Sciatic nerve (tissue), 2 donors: ENCODE measurements at regions not wholly inside any gene's neighbourhood (a gene's known extent, or its start where the extent isn't known, plus 50 kb on each side); places are given as distances from the start of the nearest gene placed in this dataset.
"Not testable (repeated sequence)": the region's sequence is repeated elsewhere in the genome, so short reads cannot be mapped to it uniquely, and the experiment has no call there.

ENCODE experiments used
- ATAC-seq: fragments of 200-7000 bp; cut with Tn5 transposase; one replicate; pipeline ENCODE4 v1.9.1; 2020; ENCODE audit warnings: mild to moderate bottlenecking, moderate library complexity
- DNase-seq: peaks from one replicate; pipeline ENCODE4 v3.0.0-alpha.2; 2020; ENCODE audit warnings: low spot score
- intact Hi-C: fragments of 100-400 bp; cut with DNase I; formaldehyde crosslinking; loops from one replicate; pipeline ENCODE4 v1.14.2; 2022
- donor health status: DM: no; HTN: no; CAD: no.
- donor health status: DM: no; HTN: no; CAD: no.

DNA sequence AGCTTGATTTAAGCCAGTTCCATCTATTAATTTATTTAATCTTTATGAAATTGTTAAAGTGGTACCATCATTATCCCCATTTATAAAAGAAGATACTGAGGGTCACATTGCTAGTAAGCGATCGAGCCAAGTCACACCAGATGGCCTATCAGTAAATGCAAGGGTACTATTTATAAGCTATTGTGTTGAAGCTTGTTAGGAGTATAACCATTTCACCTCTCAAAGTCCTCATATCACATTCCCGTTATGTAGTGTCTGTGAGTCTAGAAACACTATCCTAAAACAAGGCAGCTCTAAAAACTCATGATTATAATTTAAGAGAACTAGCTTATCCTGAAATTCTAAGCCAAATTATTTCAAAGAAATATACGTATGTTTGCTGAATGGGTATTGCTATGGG lies 1161.8 kb downstream of the EFNA5 start:
- DNase-seq (no peak), ATAC-seq (no peak)
- intact Hi-C loops = no loop called here

DNA sequence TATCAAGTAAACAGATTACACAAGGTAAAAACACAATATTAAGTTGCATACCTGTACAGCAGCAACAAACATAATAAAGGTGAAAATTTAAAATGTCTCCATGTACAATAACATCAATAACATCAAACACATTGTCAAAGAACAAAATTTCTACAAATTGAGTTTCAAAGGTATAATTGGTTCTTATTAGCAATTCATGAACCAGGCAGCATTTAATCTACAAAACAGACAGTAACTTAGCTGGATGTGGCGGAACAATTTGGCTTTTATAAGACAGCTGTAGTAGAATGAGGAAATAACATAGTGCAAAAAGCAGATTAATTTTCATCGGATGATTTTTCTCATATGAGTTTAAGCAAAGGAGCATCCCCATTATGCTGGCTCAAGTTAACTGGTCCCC lies 1176.8 kb downstream of the EFNA5 start:
- ATAC-seq (no peak), DNase-seq (no peak)
- intact Hi-C loops = no loop called here

DNA sequence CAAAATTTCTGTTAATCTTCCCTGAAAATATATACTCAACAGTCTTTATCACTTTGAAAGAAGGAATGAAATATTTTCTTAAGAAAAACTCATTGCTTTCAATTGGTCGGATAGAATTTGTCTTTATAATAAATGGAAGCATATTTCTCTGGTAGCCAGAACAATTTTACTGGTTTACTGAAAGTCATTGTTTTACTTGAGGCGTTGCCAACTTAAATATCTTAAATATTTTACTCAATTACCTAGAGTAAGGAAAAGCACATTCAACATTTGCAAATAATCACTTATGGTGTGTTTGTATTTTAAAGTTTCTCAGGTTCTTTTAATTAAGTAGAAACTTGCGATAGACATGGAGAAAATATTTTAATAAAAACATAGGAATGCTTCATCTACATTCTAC lies 1181.7 kb downstream of the EFNA5 start:
- no peak for ATAC-seq
- DNase-seq = no peak
- intact Hi-C loops = no loop called here

DNA sequence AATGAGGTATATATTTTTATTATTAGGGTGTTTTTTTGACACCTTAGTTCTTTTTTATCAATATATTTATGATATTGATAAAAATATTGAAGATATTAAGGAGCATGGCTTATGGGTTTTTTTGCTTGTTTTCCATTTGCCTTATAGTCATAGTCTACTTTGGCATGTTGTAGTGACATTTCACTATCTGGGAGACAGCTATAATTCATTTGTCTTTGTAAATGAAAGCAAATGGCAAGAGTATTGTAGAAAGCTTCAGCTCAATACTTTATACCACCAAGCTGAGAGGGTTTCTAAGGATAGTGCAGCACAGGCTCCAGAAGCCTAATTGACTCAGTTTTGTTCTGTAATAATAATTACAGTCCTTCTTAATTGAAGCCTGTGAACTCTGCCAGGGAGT lies 1182.3 kb downstream of the EFNA5 start:
- no peak for DNase-seq
- intact Hi-C loops = no loop called here
- ATAC-seq = no peak

DNA sequence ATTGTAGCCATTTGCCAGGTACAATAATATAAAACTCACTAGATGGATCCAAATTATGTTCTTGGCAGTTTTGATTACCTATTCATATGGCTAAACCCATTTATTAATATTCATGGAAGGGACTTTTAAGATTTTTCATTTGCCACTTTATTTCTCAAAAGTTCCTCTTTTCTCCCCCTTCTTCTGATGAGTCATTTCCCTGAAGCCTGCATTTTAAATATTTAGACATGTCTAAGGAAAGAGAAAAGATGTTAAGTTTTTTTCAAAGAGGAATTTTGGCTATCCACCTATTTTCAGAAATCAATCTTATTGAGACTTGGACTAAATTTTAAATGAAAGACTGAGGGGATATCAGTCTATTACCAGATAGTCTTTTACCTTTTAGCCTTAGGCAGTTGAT lies 1189.4 kb downstream of the EFNA5 start:
- ATAC-seq = no peak
- intact Hi-C loops = no loop called here
- DNase-seq = no peak

DNA sequence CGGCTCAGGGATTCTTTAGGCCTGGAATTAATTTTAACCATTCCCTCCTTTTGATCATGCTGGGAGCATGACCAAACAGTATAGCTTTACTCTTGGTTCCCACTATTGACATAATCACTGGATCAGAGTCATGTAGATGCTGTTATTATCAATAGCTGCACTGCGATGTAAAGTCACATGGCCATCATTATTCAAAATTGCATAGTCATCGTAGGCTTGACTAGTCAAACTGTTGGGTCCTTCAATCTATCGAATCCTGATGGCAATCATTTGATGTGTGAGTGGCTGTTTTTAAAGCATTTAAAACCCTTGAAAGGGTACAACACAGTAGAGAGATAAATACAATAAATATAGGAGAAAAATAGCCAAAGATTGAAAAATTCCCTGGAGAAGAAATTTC lies 1194.1 kb downstream of the EFNA5 start:
- no peak for ATAC-seq
- no peak for DNase-seq
- intact Hi-C loops = no loop called here

DNA sequence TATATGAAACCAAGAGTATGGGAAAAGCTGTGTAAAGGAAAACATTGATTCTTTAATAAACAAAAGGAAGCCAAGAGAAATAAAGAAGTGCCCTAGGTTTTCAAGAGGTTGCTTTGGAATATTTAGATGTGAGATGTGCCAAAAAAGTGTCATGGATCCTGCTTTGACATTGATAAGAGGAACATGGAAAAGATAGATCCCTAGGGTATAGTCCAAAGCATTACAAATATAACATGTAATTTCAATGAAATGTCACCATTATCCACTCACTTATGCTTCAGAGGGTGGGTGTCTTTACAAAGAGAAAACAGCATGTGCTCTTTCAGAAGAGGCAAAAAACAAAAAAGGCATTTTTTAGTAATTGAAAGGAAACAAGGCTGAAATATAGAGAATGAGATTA lies 1196.7 kb downstream of the EFNA5 start:
- ATAC-seq = no peak
- intact Hi-C loops = no loop called here
- DNase-seq = no peak

DNA sequence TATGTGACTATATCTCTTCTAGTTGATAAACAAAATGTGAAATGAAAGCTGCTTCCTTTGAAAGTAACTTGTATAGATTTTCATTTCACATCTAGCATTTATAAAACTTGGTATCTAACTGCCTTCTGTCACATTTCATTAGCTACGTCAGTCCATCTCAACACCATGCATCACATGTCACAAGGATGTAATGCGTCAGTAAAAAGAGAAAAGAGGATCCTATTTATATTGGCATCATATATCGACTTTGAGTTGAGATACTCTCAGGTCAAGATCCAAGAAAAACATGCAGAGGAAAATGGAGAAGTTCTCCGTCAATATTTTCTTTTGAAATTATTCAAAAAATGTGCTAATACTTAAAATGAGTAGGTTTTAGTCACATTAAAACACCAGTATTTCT lies 1211.2 kb downstream of the EFNA5 start:
- DNase-seq = no peak
- no peak for ATAC-seq
- intact Hi-C loops = no loop called here

DNA sequence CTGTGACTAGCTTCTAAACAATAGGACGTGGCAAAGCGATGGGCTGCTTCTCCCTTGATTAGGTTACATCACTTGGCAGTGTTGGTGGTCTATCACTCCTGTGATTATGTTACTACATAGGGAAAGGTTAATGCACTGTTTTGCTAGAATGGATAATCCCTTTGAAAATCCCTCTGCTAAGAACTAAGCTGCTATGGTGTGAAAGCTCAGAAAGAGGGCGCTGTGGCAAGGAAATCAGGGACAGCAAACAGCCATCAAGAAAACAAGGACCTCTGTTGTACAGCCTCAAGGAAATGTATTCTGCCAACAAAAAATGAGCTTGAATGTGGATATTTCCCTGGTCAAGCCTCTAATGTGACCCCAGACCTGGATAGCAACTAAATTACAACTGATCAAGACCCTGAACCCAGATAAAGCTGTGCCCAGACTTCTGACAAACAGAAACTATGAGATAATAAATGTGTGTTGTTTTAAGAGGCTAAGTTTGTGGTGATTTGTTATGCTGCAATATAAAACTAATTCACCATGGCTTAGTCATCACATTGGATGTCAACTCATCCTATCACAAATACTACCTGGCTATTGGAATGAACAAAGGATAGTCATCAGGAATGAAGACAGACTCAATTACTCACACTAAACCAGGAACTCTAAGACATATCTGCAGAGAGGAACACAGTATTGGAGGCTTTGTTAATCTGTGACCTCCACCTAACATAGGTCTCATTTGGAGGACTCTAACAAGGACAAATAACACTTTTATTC lies 1215.9 kb downstream of the EFNA5 start:
- no peak for ATAC-seq
- no peak for DNase-seq
- intact Hi-C loops = no loop called here

DNA sequence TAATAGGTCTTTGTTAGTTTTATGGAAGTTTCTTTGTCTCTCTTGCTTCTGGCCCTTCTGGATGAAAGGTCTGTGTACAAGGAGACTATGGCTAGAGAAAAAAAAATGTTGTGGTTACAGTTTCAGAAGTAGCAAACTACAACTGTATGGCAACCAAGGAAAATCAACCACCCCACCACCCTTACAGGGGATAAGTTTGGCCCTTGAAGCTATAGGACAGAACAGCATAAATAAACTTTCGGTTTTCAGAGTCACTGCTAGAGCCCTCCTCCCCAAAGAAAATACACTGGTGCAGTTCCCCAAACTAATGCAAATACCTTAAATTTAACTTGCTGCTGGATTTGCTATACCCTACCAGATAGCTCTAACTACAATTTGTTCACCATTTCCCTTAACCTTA lies 1216.7 kb downstream of the EFNA5 start:
- intact Hi-C loops = no loop called here
- DNase-seq (no peak), ATAC-seq (no peak)

DNA sequence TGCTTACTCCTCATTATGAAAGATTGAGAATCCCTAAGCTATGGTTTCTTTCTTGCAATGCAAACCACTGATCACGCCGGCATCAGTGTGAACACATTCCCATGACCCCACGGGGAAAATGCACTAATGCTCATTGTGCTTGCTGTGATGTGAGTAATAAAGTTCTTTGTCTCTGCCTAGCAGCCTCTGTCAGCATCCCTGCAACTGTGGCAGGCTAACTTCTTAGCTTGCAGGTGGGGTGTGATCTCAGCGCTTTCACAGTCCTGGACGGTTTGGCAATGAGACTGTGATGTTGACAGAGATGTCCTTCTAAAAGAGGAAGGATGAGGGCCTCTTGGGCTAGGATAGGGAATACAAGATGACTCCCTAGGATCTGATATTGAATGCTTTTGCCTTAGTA lies 1218.7 kb downstream of the EFNA5 start:
- no peak for DNase-seq
- intact Hi-C loops = no loop called here
- no peak for ATAC-seq

DNA sequence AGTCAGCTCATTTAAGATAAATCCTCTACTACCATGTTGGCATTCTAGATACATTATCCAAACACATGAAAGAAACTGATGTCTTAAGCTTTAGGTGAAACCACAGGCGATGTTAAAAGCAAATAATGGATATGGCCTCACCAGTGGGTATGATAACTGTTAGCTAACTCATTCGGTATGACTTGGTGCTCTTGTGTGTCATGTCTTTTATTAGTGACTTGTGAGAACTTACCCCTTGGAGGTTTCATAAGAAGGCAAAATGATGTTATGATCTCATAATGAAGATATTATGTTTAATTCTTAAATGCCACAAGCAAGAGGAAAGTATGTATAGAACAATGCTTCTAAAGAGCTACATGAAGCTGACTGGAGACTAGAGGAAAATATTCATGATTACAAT lies 1227.0 kb downstream of the EFNA5 start:
- DNase-seq = no peak
- ATAC-seq = no peak
- intact Hi-C loops = no loop called here

DNA sequence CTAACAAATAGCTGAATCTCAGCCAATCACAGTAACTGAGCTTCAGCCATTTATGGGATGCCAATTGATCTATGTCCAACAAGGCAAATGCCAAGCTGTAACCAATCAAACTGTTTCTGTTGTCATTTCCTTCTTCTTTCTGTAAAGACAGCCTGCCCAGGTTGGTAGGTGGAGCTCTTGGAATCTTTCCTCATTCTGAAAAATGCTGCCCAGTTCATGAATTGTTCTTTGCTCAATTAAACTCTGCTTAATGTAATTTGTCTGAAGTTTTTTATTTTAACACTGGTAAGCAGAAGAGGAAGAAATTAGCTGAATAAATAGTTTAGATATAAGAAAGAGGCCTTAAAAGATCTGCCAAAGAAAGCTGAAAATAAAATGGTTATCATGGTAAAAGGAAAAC lies 1235.6 kb downstream of the EFNA5 start:
- ATAC-seq (no peak), DNase-seq (no peak)
- intact Hi-C loops = no loop called here

DNA sequence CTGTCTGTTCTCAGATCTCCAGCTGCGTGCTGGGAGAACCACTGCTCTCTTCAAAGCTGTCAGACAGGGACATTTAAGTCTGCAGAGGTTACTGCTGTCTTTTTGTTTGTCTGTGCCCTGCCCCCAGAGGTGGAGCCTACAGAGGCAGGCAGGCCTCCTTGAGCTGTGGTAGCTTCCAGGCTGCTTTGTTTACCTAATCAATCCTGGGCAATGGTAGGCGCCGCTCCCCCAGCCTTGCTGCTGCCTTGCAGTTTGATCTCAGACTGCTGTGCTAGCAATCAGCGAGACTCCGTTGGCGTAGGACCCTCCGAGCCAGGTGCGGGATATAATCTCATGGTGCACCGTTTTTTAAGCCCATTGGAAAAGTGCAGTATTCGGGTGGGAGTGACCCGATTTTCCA lies 1240.0 kb downstream of the EFNA5 start:
- intact Hi-C loops = not testable (repeated sequence)

DNA sequence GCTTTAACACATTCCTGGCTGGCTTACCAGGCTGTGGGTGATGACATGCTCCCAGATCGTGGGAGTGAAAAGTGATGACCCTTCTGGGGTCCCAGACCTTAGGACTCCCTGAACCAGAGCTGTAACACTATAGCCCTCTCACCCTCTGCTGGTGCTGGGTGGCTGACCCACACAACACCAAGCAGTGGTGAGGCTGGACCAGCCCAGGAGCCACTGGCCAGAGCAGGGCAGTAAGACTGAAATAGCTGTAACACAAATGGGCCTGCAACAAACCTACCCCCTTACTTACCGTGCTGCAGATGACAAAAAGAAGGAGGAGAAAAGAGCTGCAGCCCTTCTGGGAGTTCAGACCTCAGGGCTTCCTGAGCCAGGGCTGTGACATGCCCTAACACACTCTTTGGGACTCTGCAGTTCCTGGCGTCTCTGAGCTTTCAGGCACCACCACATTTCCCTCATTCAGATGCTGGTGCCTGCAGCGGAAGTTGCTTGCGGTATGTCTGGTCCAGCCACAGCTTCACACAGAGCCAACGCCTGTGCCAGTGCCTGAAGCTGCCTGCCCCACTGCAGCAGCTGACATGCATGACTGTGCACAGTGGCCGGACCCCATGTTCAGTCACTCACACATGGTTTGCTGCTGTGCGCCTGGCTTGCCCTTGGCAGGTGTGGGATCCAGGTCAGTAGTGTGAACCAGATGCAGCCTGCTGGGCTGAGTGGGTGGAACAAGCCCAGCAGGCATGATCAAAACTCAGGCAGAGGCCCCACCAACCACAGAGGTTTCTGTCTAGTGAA lies 1247.4 kb downstream of the EFNA5 start:
- intact Hi-C loops = no loop called here
- no peak for DNase-seq
- ATAC-seq = no peak

More for the DNA sequence above, 1240.0 kb downstream of the EFNA5 start:
- not testable (repeated sequence) for DNase-seq, ATAC-seq

DNA sequence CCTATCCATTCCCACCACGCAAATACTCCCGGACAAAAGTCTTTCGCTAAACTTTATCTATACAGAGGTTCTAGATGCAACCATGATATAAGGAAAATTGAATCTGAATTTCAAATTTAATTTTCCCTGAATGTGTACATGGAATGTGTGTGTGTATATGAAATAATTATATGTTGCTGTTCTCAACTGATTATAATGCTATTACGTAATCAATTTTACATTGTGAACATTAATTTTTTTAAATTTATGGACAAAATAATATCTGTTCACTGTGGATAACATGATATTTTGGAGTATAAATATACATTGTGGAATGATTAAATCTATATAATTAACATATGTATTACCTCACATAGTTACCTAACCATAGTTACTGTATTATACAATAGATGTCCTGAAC lies 1250.6 kb downstream of the EFNA5 start:
- intact Hi-C loops = no loop called here

DNA sequence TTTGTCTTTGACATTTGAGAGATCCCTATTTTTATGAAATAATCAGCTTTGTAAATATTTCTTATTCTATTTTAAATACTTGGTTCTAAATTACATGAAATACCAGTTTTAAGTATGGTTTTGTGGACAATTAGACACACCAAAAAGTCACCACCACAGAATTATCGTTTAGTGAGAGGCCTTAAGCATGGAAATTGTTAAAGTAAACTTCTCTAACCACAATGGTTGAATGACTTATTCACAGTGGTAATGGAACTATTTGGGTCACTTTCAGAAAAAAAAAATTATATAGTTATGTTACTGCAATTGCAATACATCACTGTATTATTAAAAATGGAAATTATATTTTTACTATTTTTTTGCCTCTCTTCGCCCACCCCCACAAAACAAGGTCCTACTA lies 1252.5 kb downstream of the EFNA5 start:
- intact Hi-C loops = no loop called here
- ATAC-seq (no peak), DNase-seq (no peak)

More for the DNA sequence above, 1250.6 kb downstream of the EFNA5 start:
- ATAC-seq (no peak), DNase-seq (no peak)

DNA sequence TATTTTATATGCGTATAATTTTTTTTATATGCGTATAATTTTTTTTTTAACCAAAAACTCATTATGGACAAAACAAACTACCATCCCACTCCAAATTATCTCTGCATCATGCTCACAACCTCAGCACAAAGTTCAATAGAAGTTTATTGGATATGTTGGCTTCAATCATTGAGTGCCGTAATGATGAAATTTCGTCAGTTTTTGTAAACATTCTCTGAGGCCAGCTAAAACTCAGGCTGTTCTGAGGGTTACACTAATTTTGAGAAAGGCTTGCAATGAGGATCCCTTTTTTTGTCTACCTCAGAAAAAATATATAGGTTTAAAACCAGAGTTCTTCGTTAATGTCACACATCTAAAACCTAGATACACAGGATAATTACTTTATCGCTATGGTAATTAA lies 1253.2 kb downstream of the EFNA5 start:
- intact Hi-C loops = no loop called here
- ATAC-seq = no peak
- no peak for DNase-seq

DNA sequence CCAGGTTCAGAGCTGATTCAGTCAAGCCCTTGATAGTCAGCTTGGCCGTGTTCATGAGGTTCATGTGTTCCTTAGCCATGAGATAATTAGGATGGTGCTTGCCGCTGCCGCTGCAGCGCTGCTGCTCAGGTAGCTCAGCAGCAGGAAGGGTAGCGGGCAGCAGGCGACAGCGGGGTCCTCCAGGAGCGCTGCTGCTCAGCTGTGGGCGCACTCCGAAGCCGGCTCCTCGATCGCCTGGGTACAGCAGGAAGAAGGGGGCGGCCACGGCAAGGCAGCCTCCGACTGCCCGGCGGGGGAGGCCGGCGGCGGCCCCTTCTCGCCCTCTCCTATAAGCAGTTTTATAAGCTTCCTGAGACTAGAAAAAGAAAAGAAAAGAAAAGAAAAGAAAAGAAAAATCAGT lies 1253.6 kb downstream of the EFNA5 start:
- ATAC-seq (no peak), DNase-seq (no peak)
- intact Hi-C loops = no loop called here

DNA sequence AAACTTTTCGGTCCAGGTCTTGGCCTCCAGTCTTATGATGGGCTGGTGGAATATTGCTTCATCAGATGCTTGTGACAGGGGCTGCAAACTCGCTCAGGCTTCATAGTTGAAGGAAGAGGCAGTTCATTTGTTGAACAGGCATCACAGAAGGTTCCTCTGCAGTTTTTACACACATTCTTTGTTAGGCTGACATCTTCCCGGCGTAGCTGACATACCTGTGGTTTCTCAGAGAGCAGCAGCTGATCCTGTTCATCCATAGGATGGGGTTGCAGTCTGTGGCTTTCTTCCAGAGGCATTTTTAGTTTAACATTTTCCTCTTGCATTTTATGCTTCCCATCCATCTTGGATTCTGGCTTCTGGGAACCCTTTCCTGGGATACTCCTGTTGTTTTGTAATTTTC lies 1255.2 kb downstream of the EFNA5 start:
- ATAC-seq (no peak), DNase-seq (no peak)
- intact Hi-C loops = no loop called here

DNA sequence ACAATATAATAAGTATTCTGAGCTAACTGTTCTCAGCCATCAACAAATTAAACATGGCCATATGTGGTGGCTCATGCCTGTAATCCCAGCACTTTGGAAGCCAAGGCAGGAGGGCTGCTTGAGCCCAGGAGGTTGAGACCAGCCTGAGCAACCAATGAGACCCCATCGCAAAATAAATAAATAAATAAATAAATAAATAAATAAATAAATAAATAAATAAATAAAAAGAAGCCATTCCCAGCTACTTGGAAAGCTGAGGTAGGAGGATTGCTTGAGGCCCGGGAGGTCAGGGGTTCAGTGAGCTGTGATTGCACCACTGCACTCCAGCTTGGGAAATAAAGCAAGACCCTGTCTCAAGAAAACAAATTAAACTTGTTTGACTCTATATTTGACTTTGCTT lies 1256.4 kb downstream of the EFNA5 start:
- intact Hi-C loops = no loop called here
- DNase-seq (no peak), ATAC-seq (no peak)
